NCI-H2227 (cell line): ENCODE measurements at regions not wholly inside any gene's neighbourhood (a gene's known extent, or its start where the extent isn't known, plus 50 kb on each side); places are given as distances from the start of the nearest gene placed in this dataset.
"Not testable (repeated sequence)": the region's sequence is repeated elsewhere in the genome, so short reads cannot be mapped to it uniquely, and the experiment has no call there.

ENCODE experiments used
- DNase-seq: peaks from one replicate; lab custom pipeline; 2025; ENCODE audit not compliant: unreplicated experiment; lab: John Stamatoyannopoulos, UW

DNA sequence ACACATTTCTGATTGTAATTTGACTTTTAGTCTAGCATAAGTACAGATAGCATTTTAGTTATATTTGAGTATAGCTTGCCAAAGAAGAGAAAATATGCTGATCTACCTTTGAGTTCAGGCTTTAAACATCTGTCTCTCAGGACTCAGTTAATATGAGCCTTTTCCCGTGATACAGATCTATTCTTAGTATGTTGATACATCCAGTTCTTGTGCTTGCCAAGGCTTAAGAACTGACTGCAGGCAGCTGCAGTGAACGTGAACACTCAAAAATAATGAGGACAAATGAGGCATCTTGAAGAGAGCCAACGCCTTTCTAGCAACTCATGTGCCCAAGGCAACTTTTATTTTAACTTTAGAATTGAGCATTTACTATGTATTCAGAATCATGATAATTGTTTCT lies 325.5 kb downstream of the SI start:
- DNase-seq: no peak

DNA sequence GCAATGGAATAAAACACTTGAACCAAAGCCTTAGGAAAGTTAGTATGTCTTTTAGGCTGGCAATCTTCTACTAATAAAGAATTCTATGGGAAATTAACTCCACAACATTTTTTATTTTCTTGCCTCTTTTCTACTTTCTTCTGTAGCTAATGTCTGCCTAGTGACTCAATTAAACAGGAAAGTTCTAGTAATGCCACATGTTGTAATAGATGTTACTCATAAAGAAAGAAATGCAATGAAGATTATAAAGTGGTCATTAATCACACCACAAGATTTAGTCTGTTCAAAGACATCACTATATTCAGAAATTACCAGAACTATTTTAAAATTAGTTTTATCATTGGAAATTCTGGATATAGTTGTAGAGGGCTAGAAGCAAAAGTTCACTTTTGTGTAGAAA lies 329.7 kb downstream of the SI start:
- DNase-seq: no peak

DNA sequence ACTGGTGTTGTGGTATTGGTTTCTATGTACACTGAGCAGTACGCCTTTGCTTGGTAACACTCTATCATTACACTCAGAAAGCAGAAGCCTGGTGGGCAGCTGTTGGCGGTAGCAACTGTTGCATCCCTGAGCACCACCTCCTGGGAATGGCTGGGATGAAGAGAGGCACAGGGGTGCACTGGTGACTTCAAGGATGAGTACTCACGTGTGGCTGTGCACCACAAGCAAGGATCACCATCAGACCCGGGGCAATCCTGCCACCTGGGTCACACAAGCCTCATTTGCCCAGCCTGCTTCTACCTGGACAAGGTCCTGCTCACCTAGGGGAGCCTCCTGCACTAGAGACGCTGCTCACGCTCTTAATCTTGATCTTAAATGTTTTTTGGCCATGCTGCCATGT lies 336.4 kb downstream of the SI start:
- DNase-seq: no peak

DNA sequence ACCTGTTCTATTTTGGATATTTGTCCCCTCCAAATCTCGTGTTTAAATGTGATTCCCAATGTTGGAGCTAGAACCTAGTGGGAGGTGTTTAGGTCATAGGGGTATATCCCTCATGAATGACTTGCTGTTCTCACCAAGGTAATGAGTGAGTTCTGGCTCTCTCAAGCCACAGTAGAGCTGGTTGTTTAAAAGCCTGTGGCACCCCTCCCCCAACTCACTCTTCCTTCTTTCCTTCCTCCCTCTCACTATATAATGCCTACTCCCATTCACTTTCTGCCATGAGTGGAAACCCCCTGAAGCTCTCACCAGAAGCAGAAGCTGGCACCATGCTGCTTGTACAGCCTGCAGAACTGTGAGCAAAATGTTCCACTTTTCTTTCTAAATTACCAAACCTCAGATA lies 341.1 kb downstream of the SI start:
- no peak for DNase-seq

DNA sequence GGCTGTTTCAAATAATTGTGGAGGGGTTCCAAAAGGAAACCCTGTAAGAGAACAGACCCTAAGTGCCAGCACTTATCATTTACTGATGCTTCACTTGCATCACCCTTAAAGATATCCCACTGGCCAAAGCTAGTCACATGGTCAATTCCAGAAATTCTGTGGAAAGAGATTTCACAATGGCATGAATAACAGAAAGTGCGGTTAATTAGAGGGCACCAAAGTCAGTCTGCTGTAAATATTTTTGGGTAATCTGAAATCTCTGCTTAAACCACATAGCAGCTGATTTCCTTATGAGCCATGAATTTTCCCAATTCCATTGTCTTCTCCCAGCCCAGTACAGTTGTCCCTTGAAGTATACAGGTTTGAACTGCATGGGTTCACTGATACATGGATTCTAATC lies 346.1 kb downstream of the SI start:
- DNase-seq: no peak

DNA sequence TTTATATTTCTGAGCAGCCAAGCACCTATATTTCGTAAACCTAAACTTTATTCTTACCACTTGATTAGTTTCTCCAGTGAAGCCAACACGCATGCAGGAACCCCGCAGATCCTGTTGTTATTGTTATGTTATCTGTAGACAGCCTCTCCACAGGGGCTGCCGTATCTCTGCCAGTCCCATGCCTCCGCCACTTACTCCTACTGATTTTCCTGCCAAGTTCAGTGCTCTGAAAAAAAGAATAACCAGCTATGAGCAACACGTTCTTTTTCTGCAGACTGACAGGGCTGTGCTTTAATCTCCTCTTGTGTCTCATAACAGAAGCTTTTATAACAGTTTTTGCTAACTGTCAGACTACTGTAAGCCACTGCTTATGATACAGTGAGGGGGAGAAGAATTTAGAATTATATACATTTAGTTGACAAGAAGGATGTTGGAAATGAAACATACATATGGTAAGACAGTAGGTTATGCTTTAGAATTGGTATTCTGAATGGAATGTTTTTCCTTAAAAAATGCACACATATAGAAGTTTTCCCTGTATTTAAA lies 347.4 kb downstream of the SI start:
- DNase-seq: no peak

DNA sequence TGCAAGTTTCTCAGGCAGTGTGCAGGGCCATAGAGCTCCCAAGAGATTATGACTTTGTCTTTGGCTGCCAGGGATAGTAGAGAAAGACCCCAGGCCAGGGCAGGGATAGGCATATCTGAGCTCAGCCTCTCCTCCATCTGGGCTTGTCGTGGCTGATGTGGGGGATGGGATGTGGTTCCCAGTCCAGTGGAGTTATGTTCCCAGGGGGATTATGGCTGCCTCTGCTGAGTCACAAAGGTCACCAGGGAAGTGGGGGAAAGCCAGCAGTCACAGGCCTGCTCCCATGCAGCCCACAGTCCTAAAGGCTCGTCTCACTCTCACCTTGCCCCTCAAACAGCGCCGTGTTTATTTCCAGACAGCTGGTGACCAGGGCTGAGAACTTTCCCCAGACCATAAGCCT lies 354.9 kb downstream of the SI start:
- DNase-seq: no peak

DNA sequence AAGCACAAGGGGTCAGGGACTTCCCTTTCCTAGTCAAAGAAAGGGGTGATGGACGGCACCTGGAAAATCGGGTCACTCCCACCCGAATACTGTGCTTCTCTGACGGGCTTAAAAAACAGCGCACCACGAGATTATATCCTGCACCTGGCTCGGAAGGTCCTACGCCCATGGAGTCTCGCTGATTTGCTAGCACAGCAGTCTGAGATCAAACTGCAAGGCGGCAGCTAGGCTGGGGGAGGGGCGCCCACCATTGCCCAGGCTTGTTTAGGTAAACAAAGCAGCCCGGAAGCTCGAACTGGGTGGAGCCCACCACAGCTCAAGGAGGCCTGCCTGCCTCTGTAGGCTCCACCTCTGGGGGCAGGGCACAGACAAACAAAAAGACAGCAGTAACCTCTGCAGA lies 375.5 kb downstream of the SI start:
- DNase-seq: not testable (repeated sequence)

DNA sequence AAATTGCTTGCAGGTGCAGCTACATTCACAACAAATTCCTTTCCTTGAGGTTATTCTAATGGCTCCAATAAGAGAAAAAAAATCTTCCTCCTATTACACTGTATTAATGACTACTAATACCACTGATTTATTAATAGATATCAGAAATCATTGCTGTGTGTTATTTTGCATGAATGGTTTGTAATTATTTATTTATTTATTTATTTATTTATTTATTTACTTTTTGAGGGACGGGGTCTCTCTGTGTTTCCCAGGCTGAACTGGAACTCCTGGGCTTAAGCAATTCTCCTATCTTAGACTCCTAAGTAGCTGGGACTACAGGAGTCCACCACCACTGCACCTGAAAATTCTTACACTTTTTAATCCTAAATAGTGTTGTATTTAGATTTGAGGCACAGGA lies 390.4 kb downstream of the SI start:
- DNase-seq: no peak

DNA sequence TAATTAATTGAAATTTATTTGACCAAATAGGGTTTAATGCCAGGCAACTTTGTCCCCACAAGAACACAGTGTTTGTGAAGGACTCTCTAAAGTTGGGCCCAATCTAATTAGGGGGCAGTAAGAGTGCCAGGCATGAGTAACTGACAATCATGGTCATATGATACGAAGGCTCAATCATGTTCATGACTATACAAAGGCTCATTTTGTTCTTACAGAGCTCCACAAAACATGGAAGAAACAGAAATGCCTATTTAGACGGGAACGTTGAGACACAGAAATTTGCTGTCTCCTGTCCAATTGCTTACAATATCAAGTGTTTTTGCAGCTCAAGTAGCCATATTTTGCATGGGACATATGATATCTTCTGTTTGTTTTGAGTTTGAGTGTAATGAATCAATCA lies 391.1 kb downstream of the SI start:
- no peak for DNase-seq

DNA sequence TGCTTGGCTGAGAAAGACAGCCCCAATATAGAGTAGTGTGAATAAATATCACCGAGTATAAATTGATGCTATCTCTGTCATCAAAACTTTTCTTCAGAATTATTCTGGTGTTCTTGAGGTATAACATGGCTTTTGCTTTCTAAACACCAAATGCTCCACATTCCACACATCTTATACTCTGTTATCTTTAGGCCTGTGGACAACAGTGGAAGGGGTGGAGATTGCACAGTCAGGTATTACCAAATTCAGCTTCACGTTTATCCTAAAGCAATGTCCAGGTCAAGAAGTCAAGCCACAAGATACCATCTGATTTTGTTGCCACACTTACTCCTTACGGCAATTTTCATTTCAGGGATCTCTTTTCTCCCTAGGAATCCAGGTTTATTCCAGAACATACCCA lies 394.8 kb downstream of the SI start:
- no peak for DNase-seq

DNA sequence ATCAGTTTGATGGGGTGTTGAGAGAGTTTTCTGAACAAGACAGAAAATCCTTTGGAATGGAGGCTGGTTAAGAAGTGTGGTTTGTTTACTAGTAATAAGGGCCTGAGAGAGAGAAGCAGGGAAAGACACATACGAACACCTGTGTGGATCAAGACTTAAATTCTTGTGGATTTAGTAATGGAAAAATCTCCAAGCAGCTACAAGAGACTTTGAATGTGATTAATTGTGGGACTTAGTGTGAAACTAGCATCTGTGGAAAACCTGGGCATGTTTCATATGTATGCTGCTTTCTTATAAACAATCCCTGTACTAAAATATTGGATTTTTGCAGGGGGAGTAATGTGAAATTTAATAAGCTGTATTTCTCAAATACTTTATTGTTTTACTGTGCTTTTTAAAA lies 399.1 kb downstream of the SI start:
- no peak for DNase-seq

DNA sequence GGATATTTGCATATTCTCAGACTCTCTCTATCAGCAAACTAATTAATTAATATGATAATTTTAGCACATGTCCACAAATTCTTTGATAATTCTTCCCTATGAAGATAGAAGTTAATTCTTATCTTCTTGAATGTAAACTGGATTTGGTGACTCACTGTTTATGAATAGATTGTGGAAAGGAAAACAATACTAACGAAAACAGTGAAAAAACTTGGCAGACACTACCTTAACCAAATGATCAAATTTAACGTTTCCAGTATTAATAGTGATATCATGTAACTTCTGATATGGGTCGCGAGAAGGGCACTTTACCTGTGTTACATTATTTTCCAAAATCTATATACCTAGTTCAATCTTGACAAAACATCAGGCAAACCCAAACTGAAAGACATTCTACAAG lies 401.0 kb downstream of the SI start:
- DNase-seq: no peak

DNA sequence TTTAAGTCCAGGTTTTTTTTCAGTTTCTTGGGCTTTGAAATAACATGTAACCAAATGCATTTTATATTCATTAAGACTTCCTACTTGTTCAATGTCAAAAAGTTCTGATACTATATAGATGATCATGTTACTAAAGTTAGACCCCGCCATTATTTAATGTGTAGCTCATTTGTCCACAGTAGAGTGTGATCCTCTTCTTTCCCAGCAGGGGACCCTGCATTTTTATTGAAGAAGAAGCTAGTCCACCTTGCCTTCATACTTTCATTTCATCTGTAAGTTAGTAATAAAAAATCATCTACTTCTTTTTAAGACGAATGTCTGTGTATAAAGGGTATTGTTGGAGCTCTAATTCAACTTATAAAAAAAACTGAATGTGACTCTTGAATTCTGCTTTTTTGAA lies 404.6 kb downstream of the SI start:
- no peak for DNase-seq

DNA sequence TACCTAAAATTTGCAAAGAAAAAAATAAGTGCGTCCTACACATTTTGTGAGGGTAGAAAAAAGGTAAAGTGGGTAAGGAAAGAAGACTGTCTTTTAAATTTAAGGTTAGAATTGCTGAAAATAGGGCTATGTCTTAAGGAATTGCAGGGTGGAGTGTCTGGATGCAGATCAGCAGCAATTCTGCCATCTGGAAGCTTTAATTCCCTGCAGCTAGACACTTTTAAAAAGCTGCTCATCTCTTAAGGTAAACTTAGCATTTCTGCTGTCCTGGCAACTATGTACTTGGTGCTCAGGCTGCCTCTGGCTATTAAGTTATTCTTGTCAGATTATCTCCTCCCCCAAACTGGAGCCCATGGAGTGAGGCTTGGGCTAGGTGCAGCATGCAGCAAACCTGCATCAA lies 420.2 kb downstream of the SI start:
- DNase-seq: no peak

DNA sequence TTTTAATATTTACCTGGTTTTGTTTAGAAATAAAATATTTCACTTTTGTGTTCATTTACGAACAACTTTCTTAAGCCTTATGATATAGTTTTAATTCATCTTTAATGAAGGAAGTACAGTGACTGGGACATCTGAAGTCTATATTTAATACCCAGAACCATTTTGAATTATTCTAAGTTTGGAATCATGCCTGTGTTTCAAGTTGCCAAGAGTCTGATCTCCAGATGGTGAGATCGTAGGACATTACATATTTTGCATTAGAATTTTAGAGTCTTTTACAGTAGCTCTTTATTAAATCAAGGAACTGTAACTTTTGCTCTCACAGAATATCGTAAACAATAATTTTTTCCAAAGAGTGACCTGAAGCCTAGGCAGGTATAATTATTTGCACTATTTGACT lies 420.7 kb downstream of the SI start:
- DNase-seq: no peak

DNA sequence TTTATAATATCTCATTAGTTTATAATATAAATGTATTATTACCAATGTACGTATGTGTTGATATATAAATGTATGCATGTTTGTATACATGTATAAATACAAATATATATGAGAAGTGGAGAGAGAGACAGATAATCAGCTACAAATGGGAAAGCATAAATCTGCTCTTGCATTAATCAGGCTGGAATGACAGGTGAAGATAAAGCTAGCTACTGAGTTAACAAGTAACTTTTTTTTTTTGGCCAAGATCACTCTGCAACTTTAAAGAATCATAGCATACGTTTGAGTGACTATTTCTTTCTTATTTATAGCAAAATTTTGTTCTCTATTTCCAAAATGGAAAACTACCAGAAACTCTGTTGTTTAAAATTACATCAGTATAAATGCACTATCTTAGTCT lies 422.8 kb downstream of the SI start:
- no peak for DNase-seq

DNA sequence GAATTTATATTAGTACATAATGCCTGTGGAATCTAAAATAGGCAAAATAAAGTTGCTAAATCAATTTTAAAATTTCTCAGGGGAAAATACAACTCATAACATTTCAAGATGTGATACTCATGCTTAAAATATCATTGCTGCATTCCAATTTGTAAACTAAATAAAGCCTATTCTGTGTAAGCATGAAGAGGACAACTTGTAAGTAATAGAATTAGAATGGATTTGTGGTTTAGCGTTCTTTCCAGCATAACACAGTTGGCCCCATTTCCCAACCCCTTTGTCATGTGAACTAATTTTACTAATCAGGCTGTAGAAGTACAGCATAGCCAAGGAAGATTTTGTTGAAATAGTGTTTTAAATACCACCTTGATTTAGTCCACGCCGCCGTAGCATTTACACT lies 437.2 kb downstream of the SI start:
- no peak for DNase-seq

DNA sequence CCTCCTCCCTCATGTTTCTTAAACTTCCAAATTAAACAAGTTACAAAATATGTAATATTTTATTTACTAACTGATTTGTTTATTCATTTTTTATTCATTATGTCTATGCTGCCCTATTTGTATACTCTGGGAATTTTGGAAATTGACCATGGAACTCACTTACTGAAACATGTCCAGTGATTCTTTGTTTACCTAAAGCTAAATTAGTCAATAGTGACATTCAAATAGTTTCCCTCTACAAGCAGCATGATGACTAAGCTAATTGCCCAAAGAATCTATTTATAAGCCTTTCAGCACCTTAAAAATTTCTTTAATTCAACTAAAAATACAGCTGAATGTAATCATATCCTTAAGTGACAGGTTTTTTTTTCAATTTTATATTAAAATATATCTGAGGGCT lies 437.7 kb downstream of the SI start:
- DNase-seq: no peak

DNA sequence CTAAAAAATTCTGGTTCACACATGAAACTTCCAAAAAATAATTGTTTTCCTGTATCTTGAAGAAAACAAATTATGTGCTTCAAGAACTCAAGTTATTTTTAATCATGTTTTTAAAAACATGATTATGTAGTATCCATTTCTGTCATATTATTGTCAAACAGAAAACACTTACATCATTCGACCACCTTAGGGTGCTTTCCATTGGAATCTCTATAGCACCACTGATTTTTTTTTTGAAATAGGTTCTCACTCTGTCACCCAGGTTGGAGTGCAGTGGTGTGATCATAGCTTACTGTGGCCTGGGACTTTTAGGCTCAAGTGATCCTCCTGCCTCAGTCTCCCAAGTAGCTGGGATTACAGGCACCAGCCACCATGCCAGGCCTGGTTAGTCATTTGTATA lies 457.3 kb downstream of the SI start:
- no peak for DNase-seq

DNA sequence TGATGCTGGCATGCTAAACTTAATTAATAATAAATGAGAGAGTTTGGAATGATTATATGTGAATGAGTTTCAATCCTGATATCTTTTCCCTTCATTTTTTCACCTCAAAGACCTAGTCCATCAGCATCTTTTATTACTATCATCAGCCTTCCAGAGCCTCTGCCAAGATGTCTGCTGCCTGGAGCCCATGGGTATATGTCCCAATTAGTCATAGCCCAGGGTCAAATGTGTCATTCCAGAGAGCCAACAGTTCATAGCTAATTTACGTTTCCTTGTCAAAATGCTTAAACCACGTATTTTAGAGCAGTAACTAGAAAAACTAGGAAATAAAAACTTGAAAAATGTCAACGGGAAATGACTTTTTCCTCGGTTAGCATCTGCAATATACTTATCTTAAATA lies 457.9 kb downstream of the SI start:
- DNase-seq: no peak

DNA sequence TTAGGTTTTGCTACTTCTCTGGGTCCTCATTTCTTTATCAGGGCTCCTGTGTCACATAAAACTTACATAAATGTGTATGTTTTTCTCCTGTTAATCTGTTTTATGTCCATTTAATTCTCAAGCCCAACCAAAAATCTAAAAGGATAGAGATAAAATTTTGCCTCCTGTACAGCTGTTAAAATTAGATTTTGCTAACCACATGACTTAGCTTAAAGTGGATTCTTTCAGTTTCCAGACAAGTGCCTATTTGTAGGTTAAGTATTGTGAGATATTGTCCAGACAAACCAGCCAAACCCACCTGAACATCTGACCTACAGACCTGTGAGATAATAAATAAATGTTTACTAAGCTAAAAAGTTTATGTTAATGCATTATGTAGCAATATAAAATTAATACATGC lies 465.5 kb downstream of the SI start:
- DNase-seq: no peak

DNA sequence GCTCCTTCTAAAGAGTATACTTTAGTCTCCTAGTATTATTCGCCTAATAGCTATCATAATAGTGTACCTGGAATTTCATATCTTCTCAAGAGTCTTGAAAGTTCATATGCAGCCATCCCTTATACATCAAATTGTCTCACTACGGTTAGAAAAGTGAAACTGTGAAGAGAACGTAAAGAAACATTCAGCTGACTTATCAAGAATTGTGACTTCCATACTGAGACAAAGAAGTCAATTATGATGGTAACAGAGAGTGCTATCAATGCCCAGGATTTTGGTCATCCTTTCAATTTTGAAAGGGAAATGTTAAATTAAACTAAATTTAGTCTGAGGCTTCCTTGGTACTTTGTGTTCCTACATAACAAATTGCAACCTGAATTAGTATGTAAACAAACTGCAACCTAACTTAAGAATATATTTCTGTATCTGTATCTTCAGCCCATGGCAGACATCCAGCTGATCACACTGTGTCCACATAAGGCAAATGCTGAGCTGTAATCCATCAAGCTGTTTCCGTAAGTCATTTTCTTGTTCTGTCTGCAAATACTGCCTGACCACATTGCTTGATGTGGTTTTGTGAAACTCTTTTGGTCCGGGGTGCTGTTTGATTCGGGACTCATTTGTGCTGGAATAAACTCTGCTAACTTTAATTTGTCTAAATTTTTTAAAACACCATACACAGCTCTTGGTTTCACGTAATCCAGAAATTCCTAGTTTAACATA lies 469.6 kb downstream of the SI start:
- no peak for DNase-seq
